CD4-positive, alpha-beta T cell (primary cell): ENCODE measurements at regions not wholly inside any gene's neighbourhood (a gene's known extent, or its start where the extent isn't known, plus 50 kb on each side); places are given as distances from the start of the nearest gene placed in this dataset.

ENCODE experiments used
- ATAC-seq: fragments of 200-7000 bp; cut with Tn5 transposase; one replicate; pipeline ENCODE4 v1.10.0; 2022; ENCODE audit warnings: mild to moderate bottlenecking; ENCODE audit not compliant: poor library complexity
- CTCF ChIA-PET: fragments of 350-600 bp; sonication (Branson Sonifier 250); formaldehyde crosslinking; loops from one replicate; lab custom pipeline; 2021; ENCODE audit warnings: antibody characterized with exemption, inconsistent platforms; lab: Charles Lee
- POLR2A ChIA-PET: fragments of 350-600 bp; sonication (Branson Sonifier 250); formaldehyde crosslinking; loops from one replicate; lab custom pipeline; 2021; ENCODE audit warnings: antibody characterized with exemption, inconsistent platforms; lab: Charles Lee
- DNase-seq, 14 experiments: peaks; one replicate each; pipeline ENCODE4 v3.0.0-alpha.2; 2013 to 2020; ENCODE audit warnings: mixed read lengths in 2 of 14
- H3K27ac ChIP-seq, 2 donors: one replicate each; pipeline versions ENCODE4 v1.5.1 to v1.7.0; 2013; ENCODE audit warnings: low read length in 2 of 2, low read depth in 1 of 2, mild to moderate bottlenecking in 1 of 2
- H3K27me3 ChIP-seq, 2 experiments: 1 replicate in 1 of 2; 2 replicates in 1 of 2; pipeline versions ENCODE4 v1.6.1 to v1.7.0; 2013; ENCODE audit warnings: low read length in 2 of 2, control low read depth in 1 of 2, mild to moderate bottlenecking in 1 of 2, moderate library complexity in 1 of 2; ENCODE audit not compliant: insufficient read depth in 2 of 2, control insufficient read depth in 1 of 2
- H3K36me3 ChIP-seq: one replicate; pipeline ENCODE4 v1.6.1; 2013; ENCODE audit warnings: low read length, control low read depth; ENCODE audit not compliant: insufficient read depth
- H3K4me1 ChIP-seq: one replicate; pipeline ENCODE4 v1.6.1; 2013; ENCODE audit warnings: low read length, control low read depth; ENCODE audit not compliant: insufficient read depth
- H3K4me3 ChIP-seq: one replicate; pipeline ENCODE4 v1.5.1; 2013; ENCODE audit warnings: mild to moderate bottlenecking, low read length, moderate library complexity
- H3K9me3 ChIP-seq, 2 experiments: 1 replicate in 1 of 2; 2 replicates in 1 of 2; pipeline versions ENCODE4 v1.6.1 to v1.7.0; 2013; ENCODE audit warnings: low read length in 2 of 2, mild to moderate bottlenecking in 2 of 2, control low read depth in 1 of 2, moderate library complexity in 1 of 2; ENCODE audit not compliant: control insufficient read depth in 1 of 2, insufficient read depth in 1 of 2
- H3K27ac Mint-ChIP-seq: one replicate; pipeline ENCODE4 v1.8.0; 2020; ENCODE audit warnings: mixed read lengths
- H3K27me3 Mint-ChIP-seq: one replicate; pipeline ENCODE4 v1.8.0; 2021; ENCODE audit warnings: mixed read lengths
- H3K36me3 Mint-ChIP-seq: one replicate; pipeline ENCODE4 v1.8.0; 2021; ENCODE audit warnings: low read depth, mixed read lengths
- H3K4me1 Mint-ChIP-seq: one replicate; pipeline ENCODE4 v1.8.0; 2021; ENCODE audit warnings: low read depth, mixed read lengths
- H3K4me3 Mint-ChIP-seq: one replicate; pipeline ENCODE4 v1.8.0; 2020; ENCODE audit warnings: mild to moderate bottlenecking, mixed read lengths
- H3K9me3 Mint-ChIP-seq: one replicate; pipeline ENCODE4 v1.8.0; 2020; ENCODE audit warnings: mixed read lengths
- CTCF ChIP-seq: fragments of 200-600 bp; IDR thresholded peaks from one replicate; pipeline ENCODE4 v1.8.0; 2022; ENCODE audit warnings: antibody characterized with exemption, mild to moderate bottlenecking
- intact Hi-C, 2 experiments: fragments of 100-400 bp; cut with DNase I in 1 of 2; cut with micrococcal nuclease in 1 of 2; formaldehyde crosslinking; loops; one replicate each; pipeline versions ENCODE4 v1.15.1 to v1.9.0; 2023 to 2025; cut with DNase I, micrococcal nuclease

GRCh38 chr4:100632163-100632562 lies 114.3 kb upstream of the EMCN start:
- Histone ChIP-seq H3K4me3 (no peak overlapping the region), H3K36me3 (no peaks in the 10 kb centered on the region), H3K27ac (no peak overlapping the region), H3K9me3 (no peaks in the 10 kb centered on the region), H3K4me1 (no peaks in the 10 kb centered on the region), H3K27me3 (no peaks in the 10 kb centered on the region)
- Mint-ChIP-seq H3K4me1 (no peaks in the 10 kb centered on the region), H3K27ac (no peak overlapping the region), H3K27me3 (no peaks in the 10 kb centered on the region), H3K4me3 (no peak overlapping the region), H3K36me3 (no peaks in the 10 kb centered on the region), H3K9me3 (no peaks in the 10 kb centered on the region)
- DNase-seq (no peak), ATAC-seq (no peak)
- TF ChIP-seq CTCF = no peak
- POLR2A ChIA-PET = no interaction called here
- CTCF ChIA-PET = no interaction called here
- intact Hi-C loops = loop anchor here in 1 of 2 experiments (10.0 kb wide), 1 partner anchor 483 kb away; no protein-coding TSS in a partner anchor

- Mint-ChIP-seq H3K27ac (no peak overlapping the region), H3K4me1 (no peaks in the 10 kb centered on the region), H3K36me3 (no peaks in the 10 kb centered on the region), H3K9me3 (no peaks in the 10 kb centered on the region), H3K4me3 (no peak overlapping the region), H3K27me3 (no peaks in the 10 kb centered on the region)
- Histone ChIP-seq H3K36me3 (no peaks in the 10 kb centered on the region), H3K27me3 (no peaks in the 10 kb centered on the region), H3K4me3 (no peak overlapping the region), H3K9me3 (no peaks in the 10 kb centered on the region), H3K27ac (no peak overlapping the region), H3K4me1 (no peaks in the 10 kb centered on the region)
- ChIA-PET CTCF (no interaction called here), POLR2A (no interaction called here)
- ATAC-seq = no peak
- TF ChIP-seq CTCF = no peak
- intact Hi-C loops = loop anchor here in 1 of 2 experiments (10.0 kb wide), 1 partner anchor 483 kb away; no protein-coding TSS in a partner anchor
- DNase-seq = no peak
Measured at GRCh38 chr4:100631281-100631968, 113.6 kb upstream of the EMCN start.

- DNase-seq (no peak), ATAC-seq (no peak)
- ChIA-PET CTCF (no interaction called here), POLR2A (no interaction called here)
- no peaks in the 10 kb centered on the region for H3K36me3 Mint-ChIP-seq
- H3K27ac Mint-ChIP-seq = no peak overlapping the region
- TF ChIP-seq CTCF = no peak
- H3K4me1 Mint-ChIP-seq = no peaks in the 10 kb centered on the region
- intact Hi-C loops = loop anchor here in 1 of 2 experiments (10.0 kb wide), 1 partner anchor 484 kb away; no protein-coding TSS in a partner anchor
- Histone ChIP-seq H3K36me3 (no peaks in the 10 kb centered on the region), H3K27ac (no peak overlapping the region), H3K27me3 (no peaks in the 10 kb centered on the region), H3K4me1 (no peaks in the 10 kb centered on the region), H3K9me3 (no peaks in the 10 kb centered on the region), H3K4me3 (no peak overlapping the region)
- H3K4me3 Mint-ChIP-seq = no peak overlapping the region
- H3K27me3 Mint-ChIP-seq = no peaks in the 10 kb centered on the region
- no peaks in the 10 kb centered on the region for H3K9me3 Mint-ChIP-seq
Measured at GRCh38 chr4:100630341-100630740, 112.5 kb upstream of the EMCN start.
